PC-3 (cell line): ENCODE measurements at regions not wholly inside any gene's neighbourhood (a gene's known extent, or its start where the extent isn't known, plus 50 kb on each side); places are given as distances from the start of the nearest gene placed in this dataset.

Experiments used
- ATAC-seq: fragments of 200-7000 bp; cut with Tn5 transposase; 2 replicates; pipeline ENCODE4 v1.9.1; 2020; ENCODE audit warnings: mild to moderate bottlenecking, moderate library complexity
- BruUV-seq: library from RNA; stranded (reverse); fragments of 400-500 nt; replicated peaks from 2 replicates; lab custom pipeline; 2021; lab: Mats Ljungman, UMichigan
- CTCF ChIA-PET: fragments of 300-600 bp; sonication (Branson Sonifier 250); formaldehyde crosslinking; loops from one replicate; lab custom pipeline; 2022; ENCODE audit warnings: antibody characterized with exemption; lab: Charles Lee
- POLR2A ChIA-PET: fragments of 300-600 bp; sonication (Branson Sonifier 250); formaldehyde crosslinking; loops from one replicate; lab custom pipeline; 2022; ENCODE audit warnings: antibody characterized with exemption; ENCODE audit not compliant: unreplicated experiment; lab: Charles Lee
- DNase-seq: peaks from one replicate; pipeline ENCODE4 v3.0.0-alpha.2; 2015
- H2AFZ ChIP-seq: fragments of 300-600 bp; sonication (generic); 2 replicates; pipeline ENCODE4 v1.6.0; 2016; ENCODE audit warnings: antibody characterized with exemption, low read length
- H3F3A ChIP-seq: fragments of 300-600 bp; sonication (generic); one replicate; pipeline ENCODE4 v1.6.0; 2017; ENCODE audit warnings: antibody characterized with exemption, low read length, control low read depth, mild to moderate bottlenecking; ENCODE audit not compliant: unreplicated experiment
- H3K27ac ChIP-seq: fragments of 300-600 bp; sonication (generic); 2 replicates; pipeline ENCODE4 v1.5.1; 2016; ENCODE audit warnings: mild to moderate bottlenecking, low read length
- H3K27me3 ChIP-seq: fragments of 300-600 bp; sonication (generic); 2 replicates; pipeline ENCODE4 v1.6.1; 2016; ENCODE audit warnings: low read length, mixed read lengths
- H3K36me3 ChIP-seq: fragments of 300-600 bp; sonication (generic); 2 replicates; pipeline ENCODE4 v1.6.1; 2016; ENCODE audit warnings: low read depth, mixed run types, low read length, mixed read lengths
- H3K4me1 ChIP-seq: fragments of 300-600 bp; sonication (generic); 2 replicates; pipeline ENCODE4 v1.5.1; 2016; ENCODE audit warnings: low read length; ENCODE audit not compliant: insufficient read depth
- H3K4me2 ChIP-seq: fragments of 300-600 bp; sonication (generic); 2 replicates; pipeline ENCODE4 v1.6.0; 2016; ENCODE audit warnings: low read length
- H3K4me3 ChIP-seq: fragments of 300-600 bp; sonication (generic); 2 replicates; pipeline ENCODE4 v1.5.1; 2016; ENCODE audit warnings: mild to moderate bottlenecking, low read length, mixed read lengths
- H3K79me2 ChIP-seq: fragments of 300-600 bp; sonication (generic); 2 replicates; pipeline ENCODE4 v1.6.1; 2017; ENCODE audit warnings: low read length, mixed read lengths
- H3K9ac ChIP-seq: fragments of 300-600 bp; sonication (generic); 2 replicates; pipeline ENCODE4 v1.6.0; 2016; ENCODE audit warnings: mild to moderate bottlenecking, low read length
- H3K9me2 ChIP-seq: fragments of 300-600 bp; sonication (generic); replicated peaks from 2 replicates; pipeline ENCODE4 v1.6.1; 2016; ENCODE audit warnings: mixed run types, low read length, mixed read lengths
- H3K9me3 ChIP-seq: fragments of 300-600 bp; sonication (generic); 2 replicates; pipeline ENCODE4 v1.6.1; 2016; ENCODE audit warnings: low read length, mixed read lengths
- H4K20me1 ChIP-seq: fragments of 300-600 bp; sonication (generic); 2 replicates; pipeline ENCODE4 v1.6.1; 2016; ENCODE audit warnings: low read length, mixed read lengths
- CTCF ChIP-seq: fragments of 300-600 bp; sonication (generic); conservative IDR thresholded peaks from 2 replicates; pipeline ENCODE4 v1.5.1; 2017; ENCODE audit warnings: antibody characterized with exemption, low read depth, mild to moderate bottlenecking, low read length
- EZH2 ChIP-seq: fragments of 300-600 bp; sonication (generic); IDR thresholded peaks from one replicate; pipeline ENCODE4 v1.6.1; 2017; ENCODE audit warnings: antibody characterized with exemption, mild to moderate bottlenecking, low read length; ENCODE audit not compliant: unreplicated experiment
- EZH2phosphoT487 ChIP-seq: fragments of 300-600 bp; sonication (generic); IDR thresholded peaks from 2 replicates; pipeline ENCODE4 v1.6.1; 2018; ENCODE audit warnings: mild to moderate bottlenecking, antibody characterized with exemption, low read length, borderline replicate concordance
- intact Hi-C: fragments of 100-400 bp; cut with micrococcal nuclease; formaldehyde crosslinking; loops from 2 replicates; pipeline ENCODE4 v1.9.0; 2023

- Histone ChIP-seq H3K27me3 (no peaks in the 10 kb centered on the region), H2AFZ (no peak overlapping the region), H3K4me3 (no peak overlapping the region), H3F3A (no peaks in the 10 kb centered on the region), H3K36me3 (no peaks in the 10 kb centered on the region), H3K4me2 (no peak overlapping the region), H3K9me2 (no peaks in the 10 kb centered on the region), H3K9ac (no peak overlapping the region), H3K9me3 (no peaks in the 10 kb centered on the region), H3K27ac (no peak overlapping the region), H4K20me1 (no peaks in the 10 kb centered on the region), H3K4me1 (peaks cover 8% of the 10 kb centered on the region; the same call in 1 of the 2 replicates), H3K79me2 (no peaks in the 10 kb centered on the region)
- ATAC-seq, result no peak
- ChIA-PET CTCF (interaction anchor here (0.8 kb wide), 1 partner anchor 795 kb away, joined by 4 read pairs; no protein-coding TSS in a partner anchor), POLR2A (no interaction called here)
- peak; percentile 39 for TF ChIP-seq CTCF
- no peak for TF ChIP-seq EZH2
- DNase-seq, result peak; percentile 4
- intact Hi-C loops, result no loop called here
- no TSS peak for BruUV-seq
These were observed 80.7 kb upstream of the TNR start for GRCh38 chr1:175824079-175824478.

- no peak overlapping the region for H3K27ac ChIP-seq
- intact Hi-C loops, result no loop called here
- no peaks in the 10 kb centered on the region for H3K79me2 ChIP-seq
- no peaks in the 10 kb centered on the region for H3K9me2 ChIP-seq
- no peak overlapping the region for H3K9ac ChIP-seq
- ATAC-seq (no peak), DNase-seq (no peak)
- H3K9me3 ChIP-seq, result no peaks in the 10 kb centered on the region
- TF ChIP-seq CTCF, result no peak
- no peak for TF ChIP-seq EZH2phosphoT487
- BruUV-seq, result no TSS peak
- no peaks in the 10 kb centered on the region for H3F3A ChIP-seq
- CTCF ChIA-PET, result no interaction called here
- peaks cover 8% of the 10 kb centered on the region; the same call in 1 of the 2 replicates for H3K4me1 ChIP-seq
- POLR2A ChIA-PET, result no interaction called here
- H3K4me2 ChIP-seq, result no peak overlapping the region
- H2AFZ ChIP-seq, result no peak overlapping the region
- H3K4me3 ChIP-seq, result no peak overlapping the region
- H4K20me1 ChIP-seq, result no peaks in the 10 kb centered on the region
- H3K36me3 ChIP-seq, result no peaks in the 10 kb centered on the region
- H3K27me3 ChIP-seq, result no peaks in the 10 kb centered on the region
These were observed 80.0 kb upstream of the TNR start for GRCh38 chr1:175823406-175823805.

- no peak for TF ChIP-seq EZH2
- TF ChIP-seq EZH2phosphoT487, result no peak
- no peak for TF ChIP-seq CTCF
- peaks cover 8% of the 10 kb centered on the region; the same call in 1 of the 2 replicates for H3K4me1 ChIP-seq
- H3K9me2 ChIP-seq, result no peaks in the 10 kb centered on the region
- DNase-seq (peak; percentile 61), ATAC-seq (no peak)
- no peaks in the 10 kb centered on the region for H4K20me1 ChIP-seq
- no peak overlapping the region for H3K27ac ChIP-seq
- intact Hi-C loops, result no loop called here
- H3K4me2 ChIP-seq, result no peak overlapping the region
- BruUV-seq, result no TSS peak
- no peak overlapping the region for H2AFZ ChIP-seq
- no peaks in the 10 kb centered on the region for H3K27me3 ChIP-seq
- H3K36me3 ChIP-seq, result no peaks in the 10 kb centered on the region
- no peak overlapping the region for H3K4me3 ChIP-seq
- no peaks in the 10 kb centered on the region for H3K79me2 ChIP-seq
- H3K9ac ChIP-seq, result no peak overlapping the region
- CTCF ChIA-PET, result no interaction called here
- H3K9me3 ChIP-seq, result no peaks in the 10 kb centered on the region
- no peaks in the 10 kb centered on the region for H3F3A ChIP-seq
- POLR2A ChIA-PET, result no interaction called here
These were observed 79.2 kb upstream of the TNR start for GRCh38 chr1:175822580-175822979.
